Adrenal gland (tissue), 9 donors: ENCODE measurements at regions not wholly inside any gene's neighbourhood (a gene's known extent, or its start where the extent isn't known, plus 50 kb on each side); places are given as distances from the start of the nearest gene placed in this dataset.

Experiments used
- DNase-seq, 7 donors: peaks; one replicate each; pipeline ENCODE4 v3.0.0-alpha.2; 2019 to 2020
- H3K27ac ChIP-seq, 5 donors: fragments of 200-600 bp; sonication (generic) in 4 of 5; 1 replicate in 3 of 5; 2 replicates in 2 of 5; pipeline versions ENCODE4 v1.5.1 to v1.8.0; 2016 to 2020; ENCODE audit warnings: mild to moderate bottlenecking in 1 of 5
- H3K27me3 ChIP-seq: fragments of 200-600 bp; 2 replicates; pipeline ENCODE4 v1.8.0; 2021
- H3K36me3 ChIP-seq, 2 donors: fragments of 200-600 bp; replicated peaks in 1 of 2; 1 replicate in 1 of 2; 2 replicates in 1 of 2; pipeline versions ENCODE4 v1.5.1 to v1.8.0; 2018 to 2022
- H3K4me1 ChIP-seq, 2 donors: fragments of 200-600 bp; replicated peaks in 1 of 2; 1 replicate in 1 of 2; 2 replicates in 1 of 2; pipeline versions ENCODE4 v1.5.1 to v1.8.0; 2018 to 2021
- H3K4me3 ChIP-seq, 4 donors: fragments of 200-600 bp; sonication (generic) in 3 of 4; one replicate each; pipeline ENCODE4 v1.5.1; 2016 to 2018
- H3K9me3 ChIP-seq, 3 donors: fragments of 200-600 bp; sonication (generic) in 1 of 3; replicated peaks in 1 of 3; 1 replicate in 2 of 3; 2 replicates in 1 of 3; pipeline versions ENCODE4 v1.5.1 to v1.8.0; 2016 to 2021
- POLR2A ChIP-seq, 2 donors: fragments of 450-650 bp; IDR thresholded peaks; one replicate each; pipeline ENCODE4 v1.6.1; 2017; ENCODE audit warnings: antibody characterized with exemption in 2 of 2, mild to moderate bottlenecking in 2 of 2, moderate library complexity in 1 of 2
- WGBS, 4 donors: extraction: QIAGEN DNeasy Blood & Tissue Kit in 2 of 4; methylation state at CpG; one replicate each; pipeline versions ENCODE4 v1.1.5 to v1.1.7; 2013 to 2017; 5-methylcytosine and 5-hydroxymethylcytosine counted together
- intact Hi-C, 2 donors: fragments of 100-400 bp; cut with DNase I; formaldehyde crosslinking; loops; one replicate each; pipeline versions ENCODE4 v1.14.1 to v1.15.0; 2022 to 2023
- TF ChIP-seq, protein P1 (sequence below), 6 experiments: fragments of 450-650 bp in 4 of 6; fragments of 200-600 bp in 2 of 6; sonication (generic) in 1 of 6; IDR thresholded peaks; 1 replicate in 5 of 6; 2 replicates in 1 of 6; pipeline versions ENCODE4 v1.5.1 to v1.8.0; 2016 to 2021; ENCODE audit warnings: antibody characterized with exemption in 6 of 6, mild to moderate bottlenecking in 2 of 6, moderate library complexity in 1 of 6
- donor health status: healthy with polysubstance abuse.
- donor health status: Bipolar disorder and iron deficiency.
- donor health status: DM: yes; HTN: yes; CAD: no.
- donor health status: DM: no; HTN: no; CAD: no.
- donor health status: DM: no; HTN: no; CAD: no.

- H3K4me3 ChIP-seq: no peak overlapping the region
- WGBS, 4 donors: 46 to 68% (median 54%) methylated on average over 1 of the region's 1 CpG
- H3K4me1 ChIP-seq: no peaks in the 10 kb centered on the region
- TF ChIP-seq POLR2A (IDR thresholded peaks at IDR 0.05): no peak
- TF ChIP-seq, protein P1, sequence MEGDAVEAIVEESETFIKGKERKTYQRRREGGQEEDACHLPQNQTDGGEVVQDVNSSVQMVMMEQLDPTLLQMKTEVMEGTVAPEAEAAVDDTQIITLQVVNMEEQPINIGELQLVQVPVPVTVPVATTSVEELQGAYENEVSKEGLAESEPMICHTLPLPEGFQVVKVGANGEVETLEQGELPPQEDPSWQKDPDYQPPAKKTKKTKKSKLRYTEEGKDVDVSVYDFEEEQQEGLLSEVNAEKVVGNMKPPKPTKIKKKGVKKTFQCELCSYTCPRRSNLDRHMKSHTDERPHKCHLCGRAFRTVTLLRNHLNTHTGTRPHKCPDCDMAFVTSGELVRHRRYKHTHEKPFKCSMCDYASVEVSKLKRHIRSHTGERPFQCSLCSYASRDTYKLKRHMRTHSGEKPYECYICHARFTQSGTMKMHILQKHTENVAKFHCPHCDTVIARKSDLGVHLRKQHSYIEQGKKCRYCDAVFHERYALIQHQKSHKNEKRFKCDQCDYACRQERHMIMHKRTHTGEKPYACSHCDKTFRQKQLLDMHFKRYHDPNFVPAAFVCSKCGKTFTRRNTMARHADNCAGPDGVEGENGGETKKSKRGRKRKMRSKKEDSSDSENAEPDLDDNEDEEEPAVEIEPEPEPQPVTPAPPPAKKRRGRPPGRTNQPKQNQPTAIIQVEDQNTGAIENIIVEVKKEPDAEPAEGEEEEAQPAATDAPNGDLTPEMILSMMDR (IDR thresholded peaks at IDR 0.05): no peak
- no peaks in the 10 kb centered on the region for H3K27me3 ChIP-seq
- no peaks in the 10 kb centered on the region for H3K9me3 ChIP-seq
- H3K27ac ChIP-seq: no peak overlapping the region
- no peaks in the 10 kb centered on the region for H3K36me3 ChIP-seq
- intact Hi-C loops: no loop called here
- DNase-seq: peak in 4 of 7 donors; percentile 24 to 45 (median 30)
Measured at GRCh38 chr5:171673328-171673727, 112.3 kb upstream of the SMIM23 start.

GRCh38 chr5:171673840-171674239 lies 111.8 kb upstream of the SMIM23 start:
- intact Hi-C loops: no loop called here
- no peaks in the 10 kb centered on the region for H3K27me3 ChIP-seq
- H3K4me1 ChIP-seq: no peaks in the 10 kb centered on the region
- no peak overlapping the region for H3K4me3 ChIP-seq
- DNase-seq: no peak
- no peaks in the 10 kb centered on the region for H3K9me3 ChIP-seq
- H3K36me3 ChIP-seq: no peaks in the 10 kb centered on the region
- H3K27ac ChIP-seq: no peak overlapping the region
- TF ChIP-seq, protein P1 (IDR thresholded peaks at IDR 0.05): no peak
- TF ChIP-seq POLR2A (IDR thresholded peaks at IDR 0.05): no peak

DNA sequence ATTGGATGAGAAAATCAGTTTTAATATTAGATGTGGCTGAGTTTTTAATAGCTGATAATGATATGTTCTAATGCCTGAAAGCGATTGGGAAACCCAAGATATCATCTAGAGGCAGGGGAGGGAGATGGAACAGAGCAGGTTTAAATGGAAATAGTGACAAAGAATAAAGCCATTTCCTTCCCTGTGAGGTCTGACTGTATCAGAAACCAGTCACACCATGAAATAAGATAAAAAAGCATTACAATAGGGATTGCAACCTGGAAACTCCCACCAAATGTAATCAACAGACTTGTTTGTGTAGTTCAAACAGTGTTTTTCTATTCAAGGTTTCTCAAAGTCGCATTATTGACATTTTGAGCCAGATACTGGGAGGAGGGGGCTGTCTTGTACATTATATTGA lies 110.1 kb upstream of the SMIM23 start:
- DNase-seq: no peak
- TF ChIP-seq, protein P1 (IDR thresholded peaks at IDR 0.05): no peak
- no peak for TF ChIP-seq POLR2A (IDR thresholded peaks at IDR 0.05)
- H3K27ac ChIP-seq: no peak overlapping the region
- 71 to 79% (median 74%) methylated on average over 2 of the region's 2 CpGs for WGBS, 4 donors
- intact Hi-C loops: no loop called here
- no peaks in the 10 kb centered on the region for H3K4me1 ChIP-seq
- no peaks in the 10 kb centered on the region for H3K27me3 ChIP-seq
- H3K36me3 ChIP-seq: no peaks in the 10 kb centered on the region
- no peak overlapping the region for H3K4me3 ChIP-seq
- no peaks in the 10 kb centered on the region for H3K9me3 ChIP-seq

- no peaks in the 10 kb centered on the region for H3K4me1 ChIP-seq
- intact Hi-C loops: no loop called here
- H3K27ac ChIP-seq: no peak overlapping the region
- DNase-seq: peak in 4 of 7 donors; percentile 22 to 36 (median 26)
- 55 to 79% (median 62%) methylated on average over 6 of the region's 6 CpGs for WGBS, 4 donors
- TF ChIP-seq, protein P1 (IDR thresholded peaks at IDR 0.05): no peak
- TF ChIP-seq POLR2A (IDR thresholded peaks at IDR 0.05): no peak
- H3K36me3 ChIP-seq: no peaks in the 10 kb centered on the region
- H3K9me3 ChIP-seq: no peaks in the 10 kb centered on the region
- H3K27me3 ChIP-seq: no peaks in the 10 kb centered on the region
- no peak overlapping the region for H3K4me3 ChIP-seq
Measured at GRCh38 chr5:171676286-171676944, 109.2 kb upstream of the SMIM23 start.
